Erythroblast (primary cell): ENCODE measurements at regions not wholly inside any gene's neighbourhood (a gene's known extent, or its start where the extent isn't known, plus 50 kb on each side); places are given as distances from the start of the nearest gene placed in this dataset.

ENCODE experiments used
- GATA1 ChIP-seq: IDR thresholded peaks from 2 replicates; pipeline ENCODE4 v1.6.1; 2011; ENCODE audit warnings: low read depth, mild to moderate bottlenecking, control low read depth, low read length, moderate library complexity
- POLR2A ChIP-seq: IDR thresholded peaks from 2 replicates; pipeline ENCODE4 v1.6.1; 2011; ENCODE audit warnings: mild to moderate bottlenecking, low read length

DNA sequence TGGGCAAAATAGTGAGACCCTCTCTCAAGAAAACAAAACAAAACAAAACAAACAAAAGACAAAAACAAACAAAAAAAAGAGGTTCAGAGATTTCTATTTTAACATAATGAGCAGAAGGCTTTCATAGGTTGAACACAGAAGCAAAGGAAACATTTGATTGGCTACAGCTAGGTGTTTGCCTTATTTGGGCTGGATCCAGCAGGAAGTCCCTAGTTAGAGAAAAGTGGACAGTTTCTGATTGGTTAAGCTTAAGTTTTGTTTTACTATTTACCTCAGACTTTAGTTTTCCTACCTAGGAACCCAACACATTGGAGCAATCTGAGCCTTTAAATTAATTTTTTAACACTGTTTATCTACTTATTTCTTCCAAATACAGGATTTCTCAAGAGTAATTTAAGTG lies 566.5 kb upstream of the PCDH15 start:
- TF ChIP-seq POLR2A: no peak
- no peak for TF ChIP-seq GATA1
